Fibroblast of the aortic adventitia (primary cell): ENCODE measurements at regions not wholly inside any gene's neighbourhood (a gene's known extent, or its start where the extent isn't known, plus 50 kb on each side); places are given as distances from the start of the nearest gene placed in this dataset.

Source experiments
- DNase-seq: peaks from one replicate; pipeline ENCODE4 v3.0.0-alpha.2; 2010; ENCODE audit warnings: low read depth
- H3K4me3 ChIP-seq: 2 replicates; pipeline ENCODE4 v1.5.1; 2011; ENCODE audit warnings: low read depth, mild to moderate bottlenecking, control low read depth, low read length, moderate library complexity
- CTCF ChIP-seq: IDR thresholded peaks from 2 replicates; pipeline ENCODE4 v1.5.1; 2011; ENCODE audit warnings: mild to moderate bottlenecking, low read length, control low read depth, inconsistent platforms; ENCODE audit not compliant: insufficient read depth

GRCh38 chr5:15353086-15353645 lies 146.8 kb upstream of the FBXL7 start:
- no peak for DNase-seq
- H3K4me3 ChIP-seq, result no peak overlapping the region
- TF ChIP-seq CTCF, result no peak

- DNase-seq, result no peak
- TF ChIP-seq CTCF, result no peak
- H3K4me3 ChIP-seq, result no peak overlapping the region
Measured at GRCh38 chr5:15350614-15351013, 149.4 kb upstream of the FBXL7 start.

- no peak for DNase-seq
- TF ChIP-seq CTCF, result no peak
- no peak overlapping the region for H3K4me3 ChIP-seq
Measured at GRCh38 chr5:15346738-15347137, 153.2 kb upstream of the FBXL7 start.

GRCh38 chr5:15344954-15345353 lies 155.0 kb upstream of the FBXL7 start:
- no peak for DNase-seq
- no peak overlapping the region for H3K4me3 ChIP-seq
- TF ChIP-seq CTCF, result no peak

GRCh38 chr5:15338546-15338945 lies 161.4 kb upstream of the FBXL7 start:
- TF ChIP-seq CTCF, result no peak

GRCh38 chr5:15334551-15335266 lies 165.3 kb upstream of the FBXL7 start:
- no peak for DNase-seq
- H3K4me3 ChIP-seq, result no peak overlapping the region
- no peak for TF ChIP-seq CTCF

More at GRCh38 chr5:15338546-15338945, 161.4 kb upstream of the FBXL7 start:
- no peak overlapping the region for H3K4me3 ChIP-seq
- no peak for DNase-seq
